Keratinocyte (primary cell): ENCODE measurements at regions not wholly inside any gene's neighbourhood (a gene's known extent, or its start where the extent isn't known, plus 50 kb on each side); places are given as distances from the start of the nearest gene placed in this dataset.

Experiments
- DNase-seq: peaks from one replicate; pipeline ENCODE4 v3.0.0-alpha.2; 2011; ENCODE audit warnings: low read depth, missing footprints, low spot score
- FAIRE-seq: peaks from 2 replicates; lab custom pipeline; 2011; peaks lifted over from hg19 to GRCh38; lab: Jason Lieb, UNC
- H2AFZ ChIP-seq: 2 replicates; pipeline ENCODE4 v1.6.0; 2012; ENCODE audit warnings: low read length, control low read depth, inconsistent platforms; ENCODE audit not compliant: control insufficient read depth
- H3K27ac ChIP-seq: 2 replicates; pipeline ENCODE4 v1.5.1; 2011; ENCODE audit warnings: low read length; ENCODE audit not compliant: control insufficient read depth, insufficient read depth
- H3K27me3 ChIP-seq: 3 replicates; pipeline ENCODE4 v1.6.0; 2011; ENCODE audit warnings: low read length; ENCODE audit not compliant: control insufficient read depth, insufficient read depth; ENCODE audit errors: extremely low read depth
- H3K36me3 ChIP-seq, 2 experiments: 2 replicates in 1 of 2; 3 replicates in 1 of 2; pipeline ENCODE4 v1.5.1; 2011; ENCODE audit warnings: low read length in 2 of 2, mild to moderate bottlenecking in 1 of 2; ENCODE audit not compliant: control insufficient read depth in 2 of 2, insufficient read depth in 2 of 2; ENCODE audit errors: extremely low read depth in 1 of 2
- H3K4me1 ChIP-seq: 3 replicates; pipeline ENCODE4 v1.5.1; 2011; ENCODE audit warnings: low read length; ENCODE audit not compliant: control insufficient read depth, insufficient read depth; ENCODE audit errors: extremely low read depth
- H3K4me2 ChIP-seq: 3 replicates; pipeline ENCODE4 v1.6.0; 2011; ENCODE audit warnings: low read depth, low read length; ENCODE audit not compliant: control insufficient read depth, insufficient read depth; ENCODE audit errors: extremely low read depth
- H3K4me3 ChIP-seq, 3 experiments: fragments of 200-600 bp in 1 of 3; sonication (generic) in 1 of 3; 2 replicates in 2 of 3; 3 replicates in 1 of 3; pipeline ENCODE4 v1.5.1; 2011 to 2016; ENCODE audit warnings: low read length in 3 of 3, mild to moderate bottlenecking in 3 of 3, control low read depth in 2 of 3, inconsistent platforms in 1 of 3, low read depth in 1 of 3, mixed read lengths in 1 of 3, mixed run types in 1 of 3, moderate library complexity in 1 of 3; ENCODE audit not compliant: control insufficient read depth in 2 of 3, insufficient read depth in 2 of 3; ENCODE audit errors: extremely low read depth in 1 of 3
- H3K79me2 ChIP-seq: 2 replicates; pipeline ENCODE4 v1.6.0; 2012; ENCODE audit warnings: low read length; ENCODE audit not compliant: control insufficient read depth, insufficient read depth
- H3K9ac ChIP-seq: 3 replicates; pipeline ENCODE4 v1.6.0; 2011; ENCODE audit warnings: low read length; ENCODE audit not compliant: control insufficient read depth, insufficient read depth; ENCODE audit errors: extremely low read depth
- H3K9me1 ChIP-seq: 3 replicates; pipeline ENCODE4 v1.6.0; 2011; ENCODE audit warnings: low read length; ENCODE audit not compliant: control insufficient read depth, insufficient read depth; ENCODE audit errors: extremely low read depth
- H3K9me3 ChIP-seq: 2 replicates; pipeline ENCODE4 v1.5.1; 2012; ENCODE audit warnings: low read depth, low read length; ENCODE audit not compliant: control insufficient read depth
- H4K20me1 ChIP-seq: 3 replicates; pipeline ENCODE4 v1.6.0; 2011; ENCODE audit warnings: low read length; ENCODE audit not compliant: control insufficient read depth, insufficient read depth; ENCODE audit errors: extremely low read depth
- EZH2 ChIP-seq: IDR thresholded peaks from one replicate; pipeline ENCODE4 v1.6.1; 2012; ENCODE audit warnings: inconsistent platforms, mild to moderate bottlenecking, low read length, moderate library complexity
- dilution Hi-C: fragments of 300-500 bp; cut with MboI; formaldehyde crosslinking; loops from one replicate; pipeline ENCODE4 v1.7.0; 2020; ENCODE audit warnings: low sequenced_read_pairs; ENCODE audit not compliant: extremely low pct_ligation_motif_present
- TF ChIP-seq, protein P1 (sequence below), 3 experiments: IDR thresholded peaks in 1 of 3; conservative IDR thresholded peaks in 1 of 3; optimal IDR thresholded peaks in 1 of 3; 2 replicates in 2 of 3; 3 replicates in 1 of 3; pipeline versions ENCODE3 to v1.5.1; 2011; ENCODE audit warnings: low read length in 3 of 3, mild to moderate bottlenecking in 3 of 3, moderate library complexity in 2 of 3, control low read depth in 1 of 3, inconsistent platforms in 1 of 3; ENCODE audit not compliant: insufficient read depth in 2 of 3; ENCODE audit errors: extremely low read depth in 1 of 3

DNA sequence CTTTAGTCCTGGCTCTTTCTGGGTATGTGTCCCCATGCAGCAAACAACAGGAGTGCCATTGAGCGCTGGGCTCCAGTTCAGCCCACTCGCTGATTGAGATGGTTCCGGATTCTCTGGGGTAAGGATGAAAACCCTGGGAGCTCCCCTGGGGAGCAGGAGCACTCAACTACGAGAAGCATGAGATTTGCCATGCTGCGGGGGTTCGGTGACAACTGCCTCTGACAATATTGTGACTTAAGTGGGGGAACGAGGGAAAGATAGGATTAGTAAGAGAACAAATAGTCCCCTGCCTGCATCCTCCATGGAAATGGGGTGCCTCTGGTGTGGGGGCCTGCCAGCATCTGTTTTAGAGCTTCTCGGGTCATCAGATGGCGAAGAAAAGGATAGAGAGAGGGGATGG is 123.6 kb upstream of the IPO9 start:
- Histone ChIP-seq H3K27ac (no peak overlapping the region), H3K9me3 (no peaks in the 10 kb centered on the region), H3K27me3 (no peaks in the 10 kb centered on the region), H3K4me3 (no peak overlapping the region), H3K36me3 (no peaks in the 10 kb centered on the region), H3K9me1 (no peaks in the 10 kb centered on the region), H4K20me1 (no peaks in the 10 kb centered on the region), H3K4me1 (peaks cover 14% of the 10 kb centered on the region), H2AFZ (no peak overlapping the region), H3K4me2 (no peak overlapping the region), H3K79me2 (no peaks in the 10 kb centered on the region), H3K9ac (no peak overlapping the region)
- TF ChIP-seq, protein P1, sequence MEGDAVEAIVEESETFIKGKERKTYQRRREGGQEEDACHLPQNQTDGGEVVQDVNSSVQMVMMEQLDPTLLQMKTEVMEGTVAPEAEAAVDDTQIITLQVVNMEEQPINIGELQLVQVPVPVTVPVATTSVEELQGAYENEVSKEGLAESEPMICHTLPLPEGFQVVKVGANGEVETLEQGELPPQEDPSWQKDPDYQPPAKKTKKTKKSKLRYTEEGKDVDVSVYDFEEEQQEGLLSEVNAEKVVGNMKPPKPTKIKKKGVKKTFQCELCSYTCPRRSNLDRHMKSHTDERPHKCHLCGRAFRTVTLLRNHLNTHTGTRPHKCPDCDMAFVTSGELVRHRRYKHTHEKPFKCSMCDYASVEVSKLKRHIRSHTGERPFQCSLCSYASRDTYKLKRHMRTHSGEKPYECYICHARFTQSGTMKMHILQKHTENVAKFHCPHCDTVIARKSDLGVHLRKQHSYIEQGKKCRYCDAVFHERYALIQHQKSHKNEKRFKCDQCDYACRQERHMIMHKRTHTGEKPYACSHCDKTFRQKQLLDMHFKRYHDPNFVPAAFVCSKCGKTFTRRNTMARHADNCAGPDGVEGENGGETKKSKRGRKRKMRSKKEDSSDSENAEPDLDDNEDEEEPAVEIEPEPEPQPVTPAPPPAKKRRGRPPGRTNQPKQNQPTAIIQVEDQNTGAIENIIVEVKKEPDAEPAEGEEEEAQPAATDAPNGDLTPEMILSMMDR (optimal IDR thresholded peaks at IDR 0.05 in 1 of 3, IDR thresholded peaks at IDR 0.05 in 1 of 3, conservative IDR thresholded peaks at IDR 0.05 in 1 of 3; ENCODE audit: extremely low read depth in 1 of 3, insufficient read depth in 2 of 3, low read length in 3 of 3): no peak
- TF ChIP-seq EZH2: no peak
- no peak for DNase-seq
- dilution Hi-C loops: no loop called here
- FAIRE-seq: no peak

DNA sequence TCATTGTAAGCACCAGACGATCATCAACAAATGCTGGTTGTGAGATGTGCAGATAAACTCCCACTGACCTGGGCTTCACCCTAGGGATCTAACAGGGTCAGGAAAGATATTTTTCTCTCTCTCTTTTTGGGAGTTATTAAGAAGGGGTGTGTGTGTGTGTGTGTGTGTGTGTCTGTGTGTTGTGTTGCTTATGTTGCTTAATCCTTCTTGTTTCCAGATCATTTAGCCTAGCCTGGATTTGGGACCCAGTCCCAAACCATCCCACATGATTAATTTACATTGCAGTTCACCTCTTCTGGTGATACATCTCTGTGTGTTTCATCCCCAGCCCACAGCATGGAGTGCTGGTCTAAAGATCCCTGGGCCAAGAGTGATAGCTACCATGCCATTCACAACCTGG is 122.8 kb upstream of the IPO9 start:
- Histone ChIP-seq H3K79me2 (no peaks in the 10 kb centered on the region), H3K9me3 (no peaks in the 10 kb centered on the region), H3K9me1 (no peaks in the 10 kb centered on the region), H2AFZ (no peak overlapping the region), H3K27ac (no peak overlapping the region), H3K9ac (no peak overlapping the region), H4K20me1 (no peaks in the 10 kb centered on the region), H3K27me3 (no peaks in the 10 kb centered on the region), H3K36me3 (no peaks in the 10 kb centered on the region), H3K4me1 (peaks cover 21% of the 10 kb centered on the region), H3K4me3 (no peak overlapping the region), H3K4me2 (no peak overlapping the region)
- TF ChIP-seq EZH2: no peak
- TF ChIP-seq, protein P1 (optimal IDR thresholded peaks at IDR 0.05 in 1 of 3, IDR thresholded peaks at IDR 0.05 in 1 of 3, conservative IDR thresholded peaks at IDR 0.05 in 1 of 3; ENCODE audit: extremely low read depth in 1 of 3, insufficient read depth in 2 of 3, low read length in 3 of 3): no peak
- dilution Hi-C loops: no loop called here
- DNase-seq (no peak), FAIRE-seq (no peak)
